ENCODE measurements at regions not wholly inside any gene's neighbourhood (a gene's known extent, or its start where the extent isn't known, plus 50 kb on each side); places are given as distances from the start of the nearest gene placed in this dataset.

DNA sequence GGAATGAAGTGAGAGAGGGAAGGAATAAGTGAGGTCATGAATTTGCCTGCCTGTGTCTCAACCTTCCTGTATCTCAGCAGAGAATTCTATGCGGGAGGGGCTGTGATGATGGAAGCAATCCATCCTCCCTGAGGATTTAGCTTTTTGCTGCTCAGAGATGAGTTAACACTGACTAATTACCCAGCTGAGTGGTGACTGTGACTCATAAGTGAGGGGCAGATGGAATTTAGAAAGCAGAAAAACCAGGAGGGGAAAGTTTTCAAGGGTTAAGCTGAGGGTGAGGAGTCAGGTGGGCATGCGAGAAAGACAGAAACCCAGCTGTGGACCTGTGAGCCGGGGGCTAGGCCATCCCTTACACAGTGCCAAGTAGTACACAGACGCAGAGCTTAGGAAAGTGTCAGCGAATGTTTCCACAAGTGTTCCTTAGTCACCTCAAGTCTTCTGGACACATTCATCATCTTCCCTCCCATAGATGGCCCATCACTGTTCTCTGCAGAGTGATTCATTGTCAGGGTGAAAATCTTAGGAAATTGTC, 277.9 kb downstream of the IPO8 start (continued):
- TF ChIP-seq ZNF768 (tag by site-specific recombination; IDR thresholded peaks at IDR 0.05) (no peak), ZBTB44 (tag by site-specific recombination; IDR thresholded peaks at IDR 0.05) (no peak), SALL2 (tag by site-specific recombination; IDR thresholded peaks at IDR 0.05; ENCODE audit: borderline replicate concordance) (no peak), ZFP37 (tag by site-specific recombination; IDR thresholded peaks at IDR 0.05) (0 out of 2 replicates have a peak, but pooled peaks have one; percentile 43), KLF8 (tag by site-specific recombination; IDR thresholded peaks at IDR 0.05) (peak; percentile 41; the same call in 1 of the 2 replicates), WT1 (tag by site-specific recombination; IDR thresholded peaks at IDR 0.05) (no peak), ZNF837 (tag by site-specific recombination; IDR thresholded peaks at IDR 0.05) (no peak), ZNF184 (tag by site-specific recombination; IDR thresholded peaks at IDR 0.05) (peak; percentile 83), ZIC2 (tag by site-specific recombination; IDR thresholded peaks at IDR 0.05) (no peak), MEIS1 (CRISPR knock-in tag; IDR thresholded peaks at IDR 0.05; ENCODE audit: borderline replicate concordance) (no peak), ZNF148 (tag by site-specific recombination; IDR thresholded peaks at IDR 0.05; ENCODE audit: borderline replicate concordance) (no peak), ZNF621 (tag by site-specific recombination; IDR thresholded peaks at IDR 0.05) (no peak), ZNF776 (tag by site-specific recombination; IDR thresholded peaks at IDR 0.05; ENCODE audit: borderline replicate concordance) (no peak), ZFP69B (tag by site-specific recombination; IDR thresholded peaks at IDR 0.05) (peak; percentile 39; the same call in 1 of the 2 replicates), ZXDB (tag by site-specific recombination; IDR thresholded peaks at IDR 0.05) (no peak), TRIM28 (IDR thresholded peaks at IDR 0.05; ENCODE audit: borderline replicate concordance, low read length) (no peak), ZNF660 (tag by site-specific recombination; IDR thresholded peaks at IDR 0.05) (peak; percentile 79), ZNF629 (tag by site-specific recombination; IDR thresholded peaks at IDR 0.05) (peak; percentile 91), ZNF138 (tag by site-specific recombination; IDR thresholded peaks at IDR 0.05; ENCODE audit: borderline replicate concordance) (no peak), ZBTB17 (tag by site-specific recombination; IDR thresholded peaks at IDR 0.05) (0 out of 2 replicates have a peak, but pooled peaks have one; percentile 30), ZNF704 (tag by site-specific recombination; IDR thresholded peaks at IDR 0.05) (no peak), ZFP41 (tag by site-specific recombination; IDR thresholded peaks at IDR 0.05; ENCODE audit: borderline replicate concordance) (no peak), ZNF341 (tag by site-specific recombination; IDR thresholded peaks at IDR 0.05; ENCODE audit: low read depth) (no peak), ZNF121 (tag by site-specific recombination; IDR thresholded peaks at IDR 0.05) (no peak)
- TF ChIP-seq, protein P1, sequence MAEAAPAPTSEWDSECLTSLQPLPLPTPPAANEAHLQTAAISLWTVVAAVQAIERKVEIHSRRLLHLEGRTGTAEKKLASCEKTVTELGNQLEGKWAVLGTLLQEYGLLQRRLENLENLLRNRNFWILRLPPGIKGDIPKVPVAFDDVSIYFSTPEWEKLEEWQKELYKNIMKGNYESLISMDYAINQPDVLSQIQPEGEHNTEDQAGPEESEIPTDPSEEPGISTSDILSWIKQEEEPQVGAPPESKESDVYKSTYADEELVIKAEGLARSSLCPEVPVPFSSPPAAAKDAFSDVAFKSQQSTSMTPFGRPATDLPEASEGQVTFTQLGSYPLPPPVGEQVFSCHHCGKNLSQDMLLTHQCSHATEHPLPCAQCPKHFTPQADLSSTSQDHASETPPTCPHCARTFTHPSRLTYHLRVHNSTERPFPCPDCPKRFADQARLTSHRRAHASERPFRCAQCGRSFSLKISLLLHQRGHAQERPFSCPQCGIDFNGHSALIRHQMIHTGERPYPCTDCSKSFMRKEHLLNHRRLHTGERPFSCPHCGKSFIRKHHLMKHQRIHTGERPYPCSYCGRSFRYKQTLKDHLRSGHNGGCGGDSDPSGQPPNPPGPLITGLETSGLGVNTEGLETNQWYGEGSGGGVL (tag by site-specific recombination; IDR thresholded peaks at IDR 0.05) = peak; percentile 65
- TF ChIP-seq, protein P2, sequence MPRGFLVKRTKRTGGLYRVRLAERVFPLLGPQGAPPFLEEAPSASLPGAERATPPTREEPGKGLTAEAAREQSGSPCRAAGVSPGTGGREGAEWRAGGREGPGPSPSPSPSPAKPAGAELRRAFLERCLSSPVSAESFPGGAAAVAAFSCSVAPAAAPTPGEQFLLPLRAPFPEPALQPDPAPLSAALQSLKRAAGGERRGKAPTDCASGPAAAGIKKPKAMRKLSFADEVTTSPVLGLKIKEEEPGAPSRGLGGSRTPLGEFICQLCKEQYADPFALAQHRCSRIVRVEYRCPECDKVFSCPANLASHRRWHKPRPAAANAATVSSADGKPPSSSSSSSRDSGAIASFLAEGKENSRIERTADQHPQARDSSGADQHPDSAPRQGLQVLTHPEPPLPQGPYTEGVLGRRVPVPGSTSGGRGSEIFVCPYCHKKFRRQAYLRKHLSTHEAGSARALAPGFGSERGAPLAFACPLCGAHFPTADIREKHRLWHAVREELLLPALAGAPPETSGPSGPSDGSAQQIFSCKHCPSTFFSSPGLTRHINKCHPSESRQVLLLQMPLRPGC (tag by site-specific recombination; IDR thresholded peaks at IDR 0.05) = 0 out of 2 replicates have a peak, but pooled peaks have one; percentile 45
- TF ChIP-seq, protein P3, sequence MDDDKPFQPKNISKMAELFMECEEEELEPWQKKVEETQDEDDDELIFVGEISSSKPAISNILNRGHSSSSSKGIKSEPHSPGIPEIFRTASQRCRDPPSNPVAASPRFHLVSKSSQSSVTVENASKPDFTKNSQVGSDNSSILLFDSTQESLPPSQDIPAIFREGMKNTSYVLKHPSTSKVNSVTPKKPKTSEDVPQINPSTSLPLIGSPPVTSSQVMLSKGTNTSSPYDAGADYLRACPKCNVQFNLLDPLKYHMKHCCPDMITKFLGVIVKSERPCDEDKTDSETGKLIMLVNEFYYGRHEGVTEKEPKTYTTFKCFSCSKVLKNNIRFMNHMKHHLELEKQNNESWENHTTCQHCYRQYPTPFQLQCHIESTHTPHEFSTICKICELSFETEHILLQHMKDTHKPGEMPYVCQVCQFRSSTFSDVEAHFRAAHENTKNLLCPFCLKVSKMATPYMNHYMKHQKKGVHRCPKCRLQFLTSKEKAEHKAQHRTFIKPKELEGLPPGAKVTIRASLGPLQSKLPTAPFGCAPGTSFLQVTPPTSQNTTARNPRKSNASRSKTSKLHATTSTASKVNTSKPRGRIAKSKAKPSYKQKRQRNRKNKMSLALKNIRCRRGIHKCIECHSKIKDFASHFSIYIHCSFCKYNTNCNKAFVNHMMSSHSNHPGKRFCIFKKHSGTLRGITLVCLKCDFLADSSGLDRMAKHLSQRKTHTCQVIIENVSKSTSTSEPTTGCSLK (tag by site-specific recombination; IDR thresholded peaks at IDR 0.05) = no peak
- TF ChIP-seq, protein P4, sequence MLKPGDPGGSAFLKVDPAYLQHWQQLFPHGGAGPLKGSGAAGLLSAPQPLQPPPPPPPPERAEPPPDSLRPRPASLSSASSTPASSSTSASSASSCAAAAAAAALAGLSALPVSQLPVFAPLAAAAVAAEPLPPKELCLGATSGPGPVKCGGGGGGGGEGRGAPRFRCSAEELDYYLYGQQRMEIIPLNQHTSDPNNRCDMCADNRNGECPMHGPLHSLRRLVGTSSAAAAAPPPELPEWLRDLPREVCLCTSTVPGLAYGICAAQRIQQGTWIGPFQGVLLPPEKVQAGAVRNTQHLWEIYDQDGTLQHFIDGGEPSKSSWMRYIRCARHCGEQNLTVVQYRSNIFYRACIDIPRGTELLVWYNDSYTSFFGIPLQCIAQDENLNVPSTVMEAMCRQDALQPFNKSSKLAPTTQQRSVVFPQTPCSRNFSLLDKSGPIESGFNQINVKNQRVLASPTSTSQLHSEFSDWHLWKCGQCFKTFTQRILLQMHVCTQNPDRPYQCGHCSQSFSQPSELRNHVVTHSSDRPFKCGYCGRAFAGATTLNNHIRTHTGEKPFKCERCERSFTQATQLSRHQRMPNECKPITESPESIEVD (tag by site-specific recombination; IDR thresholded peaks at IDR 0.05) = peak; percentile 33; the same call in 1 of the 2 replicates

Data from HEK293 (cell line).